PFSK-1 (cell line): ENCODE measurements at regions not wholly inside any gene's neighbourhood (a gene's known extent, or its start where the extent isn't known, plus 50 kb on each side); places are given as distances from the start of the nearest gene placed in this dataset.

Source experiments
- FOXP2 ChIP-seq: optimal IDR thresholded peaks from 2 replicates; pipeline ENCODE3; 2011; ENCODE audit warnings: borderline replicate concordance, control low read depth, inconsistent platforms; ENCODE audit not compliant: insufficient read depth; ENCODE audit errors: extremely low read length, extremely low read depth
- POLR2AphosphoS5 ChIP-seq: IDR thresholded peaks from 2 replicates; pipeline ENCODE4 v1.6.1; 2012; ENCODE audit warnings: low read depth, mild to moderate bottlenecking, control low read depth, low read length, moderate library complexity
- REST ChIP-seq, 2 experiments: IDR thresholded peaks; 2 replicates each; pipeline versions ENCODE4 v1.6.1 to v1.8.0; 2011 to 2012; ENCODE audit warnings: low read depth in 2 of 2, low read length in 2 of 2, control low read depth in 1 of 2, inconsistent platforms in 1 of 2, mild to moderate bottlenecking in 1 of 2, moderate library complexity in 1 of 2; ENCODE audit not compliant: insufficient read depth in 1 of 2
- SIN3A ChIP-seq: IDR thresholded peaks from 2 replicates; pipeline ENCODE4 v1.6.1; 2012; ENCODE audit warnings: mild to moderate bottlenecking, low read length, moderate library complexity, borderline replicate concordance; ENCODE audit not compliant: insufficient read depth
- TAF1 ChIP-seq: IDR thresholded peaks from 2 replicates; pipeline ENCODE4 v1.6.1; 2012; ENCODE audit warnings: low read length, control low read depth, borderline replicate concordance; ENCODE audit not compliant: insufficient read depth

- TF ChIP-seq TAF1: no peak
- TF ChIP-seq REST (IDR thresholded peaks at IDR 0.05; ENCODE audit: insufficient read depth in 1 of 2, low read depth in 2 of 2, low read length in 2 of 2): no peak
- no peak for TF ChIP-seq POLR2AphosphoS5
- TF ChIP-seq SIN3A: no peak
- no peak for TF ChIP-seq FOXP2
Measured at GRCh38 chr5:1651971-1652872, 128.5 kb upstream of the LPCAT1 start.

- TF ChIP-seq TAF1 (no peak), REST (IDR thresholded peaks at IDR 0.05; ENCODE audit: insufficient read depth in 1 of 2, low read depth in 2 of 2, low read length in 2 of 2) (no peak), SIN3A (no peak), POLR2AphosphoS5 (no peak), FOXP2 (no peak)
Measured at GRCh38 chr5:1651250-1651649, 127.5 kb upstream of the LPCAT1 start.

GRCh38 chr5:1649554-1649953, 125.8 kb upstream of the LPCAT1 start:
- no peak for TF ChIP-seq FOXP2
- TF ChIP-seq SIN3A: no peak
- TF ChIP-seq TAF1: no peak
- TF ChIP-seq REST (IDR thresholded peaks at IDR 0.05; ENCODE audit: insufficient read depth in 1 of 2, low read depth in 2 of 2, low read length in 2 of 2): no peak
- TF ChIP-seq POLR2AphosphoS5: no peak

GRCh38 chr5:1648806-1649205, 125.0 kb upstream of the LPCAT1 start:
- TF ChIP-seq SIN3A (no peak), REST (IDR thresholded peaks at IDR 0.05; ENCODE audit: insufficient read depth in 1 of 2, low read depth in 2 of 2, low read length in 2 of 2) (no peak), POLR2AphosphoS5 (no peak), FOXP2 (no peak), TAF1 (no peak)
